SIG-M5 treated with dmso at 0.1 percent for 504 hours (cell line): ENCODE measurements at regions not wholly inside any gene's neighbourhood (a gene's known extent, or its start where the extent isn't known, plus 50 kb on each side); places are given as distances from the start of the nearest gene placed in this dataset.
"Not testable (repeated sequence)": the region's sequence is repeated elsewhere in the genome, so short reads cannot be mapped to it uniquely, and the experiment has no call there.

Source experiments
- DNase-seq: peaks from one replicate; lab custom pipeline; 2025; ENCODE audit not compliant: unreplicated experiment; lab: John Stamatoyannopoulos, UW

DNA sequence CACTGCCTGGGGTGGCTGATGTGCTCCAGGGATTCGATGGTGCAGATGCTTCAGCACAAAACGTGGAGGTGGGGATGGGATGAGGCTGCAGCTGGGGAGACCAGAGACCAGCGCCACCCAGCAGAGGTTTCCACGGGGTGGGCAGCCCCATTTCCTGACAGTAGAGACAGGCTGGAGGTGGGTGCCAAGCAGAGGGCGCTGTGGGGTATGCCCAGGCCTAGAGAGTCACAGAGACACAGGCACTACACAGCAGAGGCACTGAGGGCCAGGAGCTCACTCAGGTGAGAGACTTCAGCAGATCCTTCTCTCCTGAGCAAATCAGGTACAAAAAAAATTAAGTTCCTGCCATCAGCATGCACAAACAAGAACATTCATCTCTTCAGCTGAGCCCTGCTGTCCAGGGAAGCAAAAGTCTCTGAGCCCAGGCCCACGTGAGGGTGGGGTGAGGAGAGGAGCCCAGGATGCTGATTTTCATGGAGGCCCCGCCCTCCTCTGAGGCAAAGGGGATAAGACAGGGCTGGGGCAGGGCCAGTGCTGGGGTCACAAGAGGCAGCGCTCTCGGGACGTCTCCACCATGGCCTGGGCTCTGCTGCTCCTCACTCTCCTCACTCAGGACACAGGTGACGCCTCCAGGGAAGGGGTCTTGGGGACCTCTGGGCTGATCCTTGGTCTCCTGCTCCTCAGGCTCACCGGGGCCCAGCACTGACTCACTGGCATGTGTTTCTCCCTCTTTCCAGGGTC lies 53.1 kb downstream of the GGTLC2 start:
- DNase-seq: no peak

DNA sequence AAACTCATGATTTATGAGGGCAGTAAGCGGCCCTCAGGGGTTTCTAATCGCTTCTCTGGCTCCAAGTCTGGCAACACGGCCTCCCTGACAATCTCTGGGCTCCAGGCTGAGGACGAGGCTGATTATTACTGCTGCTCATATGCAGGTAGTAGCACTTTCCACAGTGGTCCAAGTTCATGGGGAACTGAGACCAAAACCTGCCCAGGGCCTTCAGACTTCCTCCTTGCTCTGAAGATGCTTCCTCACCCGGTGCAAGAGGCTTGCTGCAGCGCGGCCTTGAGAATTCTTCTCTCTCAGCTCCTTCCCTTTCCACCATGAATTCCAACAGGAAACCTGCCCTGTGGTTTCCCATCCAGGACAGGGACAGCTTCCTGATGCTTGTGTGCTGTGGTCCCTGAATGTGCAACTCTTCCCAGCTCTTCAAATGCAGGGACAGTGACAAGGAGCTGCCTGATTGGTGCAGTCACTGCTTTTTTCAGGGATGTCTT lies 53.9 kb downstream of the GGTLC2 start:
- no peak for DNase-seq

DNA sequence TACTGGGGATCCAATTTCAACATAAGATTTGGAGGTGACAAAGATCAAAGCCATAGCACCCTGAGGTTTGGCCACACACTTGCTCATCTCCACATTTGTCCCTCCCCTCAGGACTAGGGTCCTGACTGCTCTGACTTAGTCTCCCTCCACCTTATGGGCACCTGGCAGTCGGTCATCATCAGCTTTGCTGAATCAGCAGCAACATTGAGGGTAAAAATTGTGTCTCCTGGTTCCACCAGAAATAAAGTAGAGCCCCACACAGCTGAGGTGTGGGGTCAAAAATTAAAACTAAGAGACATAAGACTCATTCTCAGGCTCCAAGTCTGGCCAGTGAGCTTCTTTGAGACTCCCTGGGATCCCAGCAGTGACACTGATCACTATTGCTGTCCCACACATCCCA lies 56.2 kb downstream of the GGTLC2 start:
- no peak for DNase-seq

DNA sequence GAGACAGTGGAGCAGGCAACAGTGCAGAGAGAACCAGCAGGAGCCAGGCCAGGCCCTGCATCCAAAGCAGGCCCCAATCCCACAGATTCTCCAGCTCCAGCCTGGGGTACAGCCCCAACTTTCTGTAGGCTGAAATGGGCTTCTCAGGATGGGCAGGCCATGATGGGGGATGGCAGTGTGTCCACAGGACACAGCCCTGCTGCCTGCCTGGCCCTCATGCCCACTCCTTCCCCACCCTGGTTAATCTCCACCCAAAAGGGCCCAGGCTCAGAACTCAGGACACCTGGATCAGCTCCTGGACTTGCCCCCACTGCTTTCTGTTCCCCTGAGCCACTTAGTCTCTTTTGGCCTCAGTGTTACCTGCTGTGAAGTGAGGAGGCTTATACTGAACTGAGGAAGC lies 57.1 kb downstream of the GGTLC2 start:
- DNase-seq: not testable (repeated sequence)

DNA sequence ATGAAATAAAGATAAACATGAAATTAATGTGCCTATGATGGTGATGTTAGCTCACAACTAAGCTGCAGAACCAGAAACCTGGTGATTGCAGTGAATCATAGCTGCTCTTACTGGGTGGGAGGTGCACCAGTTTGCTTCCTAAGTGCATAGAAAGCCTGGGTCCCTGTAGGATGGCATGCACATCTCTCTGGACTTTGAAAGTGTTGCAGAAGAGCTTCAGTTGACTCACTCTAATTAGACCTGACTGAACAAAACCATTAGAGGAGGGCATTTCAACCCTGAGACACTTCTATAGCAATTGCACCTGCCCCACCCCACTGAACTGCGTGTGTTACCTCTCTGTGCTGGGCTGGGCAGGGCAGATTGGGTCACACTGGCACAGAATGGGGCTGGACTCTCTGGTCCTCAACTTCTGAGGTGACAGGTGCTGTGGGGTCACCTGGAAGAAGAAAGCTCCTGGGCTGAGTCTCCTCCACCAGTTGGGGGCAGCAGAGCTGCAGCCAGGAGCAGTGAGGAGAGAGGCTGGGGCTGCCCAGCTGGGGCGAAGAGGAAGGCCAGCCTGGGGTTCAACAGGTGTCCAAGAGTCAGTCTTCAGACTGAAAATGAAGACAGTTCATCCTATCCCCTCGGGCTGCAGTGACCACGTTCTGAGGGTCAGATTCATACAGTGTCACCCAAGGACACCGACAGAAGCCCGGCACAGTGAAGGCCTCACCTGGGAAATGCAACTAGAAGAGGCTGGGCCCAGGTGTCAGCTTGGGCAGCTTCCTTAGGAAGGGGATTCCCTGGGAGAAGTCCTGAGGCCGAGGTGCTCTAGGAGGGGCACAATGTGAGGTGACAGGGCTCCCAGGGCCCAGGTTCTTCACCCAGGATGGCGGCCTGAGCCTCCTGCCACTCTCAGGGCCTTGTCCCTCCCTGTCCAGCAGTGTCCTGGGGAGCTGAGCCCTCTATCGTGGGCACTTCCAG lies 58.1 kb downstream of the GGTLC2 start:
- no peak for DNase-seq

DNA sequence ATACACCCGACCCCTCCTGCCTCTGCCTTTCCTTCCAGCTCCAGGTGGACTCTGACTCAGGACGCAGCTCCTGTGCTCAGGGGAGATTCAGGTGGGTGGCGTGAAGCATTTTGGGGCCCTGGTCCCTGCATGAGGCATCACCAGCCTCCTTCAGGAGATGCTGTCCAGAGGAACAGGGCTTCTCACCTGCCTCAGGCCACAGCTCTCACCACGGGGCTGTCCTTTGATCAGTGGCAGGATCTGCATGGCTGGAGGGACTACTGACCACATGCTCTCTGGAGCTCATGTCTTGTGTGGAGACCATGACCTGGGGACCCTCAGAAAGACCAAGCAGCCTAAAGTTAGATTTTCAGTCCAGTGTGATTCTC lies 58.8 kb downstream of the GGTLC2 start:
- no peak for DNase-seq

DNA sequence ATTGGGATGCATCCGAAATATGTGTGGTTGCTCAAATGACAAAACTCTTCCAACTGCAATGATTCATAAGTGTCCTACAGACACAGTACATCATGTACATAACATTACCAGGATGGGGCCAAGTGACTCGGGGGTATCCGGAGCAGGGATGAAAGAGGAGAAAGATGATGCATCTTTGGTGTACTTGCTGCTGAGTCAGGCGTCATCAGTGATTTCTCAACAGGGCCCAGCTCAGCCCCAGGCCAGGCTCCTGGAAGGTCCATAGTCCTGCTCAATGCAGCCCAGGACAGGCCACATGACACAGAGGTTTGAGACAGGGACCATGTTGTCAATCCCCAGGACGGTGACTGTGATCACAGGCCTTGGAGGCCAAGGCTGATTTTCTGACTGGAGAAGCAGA lies 59.3 kb downstream of the GGTLC2 start:
- no peak for DNase-seq

DNA sequence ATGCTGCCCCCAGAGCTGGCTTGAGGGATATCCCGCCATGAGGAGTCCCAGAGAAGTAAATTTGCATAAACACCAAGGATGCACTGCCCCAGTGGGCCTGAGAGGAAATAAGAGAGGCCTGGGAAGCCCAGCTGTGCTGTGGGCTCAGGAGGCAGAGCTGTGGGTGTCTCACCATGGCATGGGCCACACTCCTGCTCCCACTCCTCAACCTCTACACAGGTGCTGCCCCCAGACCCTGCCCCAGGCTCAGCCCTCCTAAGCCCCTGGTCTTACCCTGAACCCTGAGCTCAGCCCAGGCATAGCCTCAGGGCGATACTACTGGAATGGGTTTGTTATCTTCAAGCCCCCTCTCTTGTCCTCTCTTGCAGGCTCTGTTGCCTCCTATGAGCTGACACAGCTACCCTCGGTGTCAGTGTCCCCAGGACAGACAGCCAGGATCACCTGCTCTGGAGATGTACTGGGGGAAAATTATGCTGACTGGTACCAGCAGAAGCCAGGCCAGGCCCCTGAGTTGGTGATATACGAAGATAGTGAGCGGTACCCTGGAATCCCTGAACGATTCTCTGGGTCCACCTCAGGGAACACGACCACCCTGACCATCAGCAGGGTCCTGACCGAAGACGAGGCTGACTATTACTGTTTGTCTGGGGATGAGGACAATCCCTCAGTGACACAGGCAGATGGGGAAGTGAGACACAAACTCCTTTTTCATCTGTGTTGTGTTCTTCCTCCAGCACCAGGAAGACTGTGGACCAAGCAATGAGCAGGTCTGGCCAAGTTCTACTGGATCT lies 59.9 kb downstream of the GGTLC2 start:
- no peak for DNase-seq

DNA sequence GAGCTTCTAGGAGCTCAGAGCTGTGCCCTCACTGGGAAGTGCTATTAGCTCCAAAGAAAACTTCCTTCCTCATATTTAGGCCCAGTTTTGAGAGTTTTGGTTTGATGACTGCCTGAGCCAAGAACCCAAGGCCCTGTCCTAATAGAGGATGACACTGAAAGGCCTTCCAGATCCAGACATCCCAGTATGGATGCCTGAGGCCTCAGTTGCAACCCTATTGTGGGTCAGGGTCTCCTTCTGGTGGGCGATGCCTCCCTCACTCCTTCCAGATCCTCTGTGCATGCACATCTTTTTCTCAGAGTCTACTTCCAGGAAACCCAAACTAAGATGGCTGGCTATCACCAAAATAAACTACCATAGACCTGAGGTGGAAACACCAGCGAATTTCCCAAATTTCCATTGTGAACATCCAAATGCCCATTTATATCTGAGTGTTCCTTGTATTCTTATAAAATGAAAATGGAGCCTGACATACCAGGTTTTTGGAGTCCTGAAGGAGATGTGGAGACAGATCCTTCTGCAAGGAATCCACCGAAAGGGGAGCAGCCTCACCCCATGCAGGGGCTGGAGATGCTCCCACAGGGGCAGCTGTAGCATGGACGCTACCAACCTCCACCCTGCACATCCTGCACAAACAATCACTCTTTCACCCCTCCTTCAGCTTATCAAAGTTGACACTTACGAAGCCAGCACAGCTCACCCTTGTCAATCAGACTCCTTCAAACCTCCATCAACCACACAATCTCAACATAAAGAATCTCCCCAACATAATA lies 61.1 kb downstream of the GGTLC2 start:
- DNase-seq: no peak

DNA sequence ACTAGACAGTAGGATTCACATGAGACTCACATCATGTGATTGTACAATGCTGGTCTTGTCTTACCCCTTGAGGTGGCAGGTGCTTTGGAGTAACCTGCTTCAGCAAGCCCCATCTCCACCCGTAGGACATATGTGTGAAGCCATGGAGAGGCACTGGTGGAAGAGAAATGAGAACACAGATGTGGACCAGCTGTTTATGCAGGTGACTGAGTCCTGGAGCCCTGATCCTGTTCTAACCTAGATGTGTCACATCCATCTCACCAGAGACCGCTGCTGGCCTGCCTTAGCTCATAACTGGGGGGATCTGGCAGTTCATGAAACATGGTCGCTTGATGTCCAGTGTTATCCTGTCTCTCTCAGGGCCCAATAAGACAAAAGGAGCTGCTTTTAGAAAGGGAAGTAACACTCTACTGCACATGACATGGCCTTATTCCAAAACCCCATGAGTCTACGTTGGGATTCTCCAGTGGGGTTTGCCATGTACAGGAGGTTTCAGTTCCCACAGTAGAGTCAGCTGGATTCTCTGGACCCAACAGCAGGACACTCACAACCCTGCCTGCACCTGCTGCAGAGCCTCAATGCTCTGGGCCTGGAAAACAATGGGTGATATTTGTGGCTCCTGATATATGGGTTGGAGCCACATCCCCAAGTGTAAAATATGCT lies 62.0 kb downstream of the GGTLC2 start:
- DNase-seq: no peak

DNA sequence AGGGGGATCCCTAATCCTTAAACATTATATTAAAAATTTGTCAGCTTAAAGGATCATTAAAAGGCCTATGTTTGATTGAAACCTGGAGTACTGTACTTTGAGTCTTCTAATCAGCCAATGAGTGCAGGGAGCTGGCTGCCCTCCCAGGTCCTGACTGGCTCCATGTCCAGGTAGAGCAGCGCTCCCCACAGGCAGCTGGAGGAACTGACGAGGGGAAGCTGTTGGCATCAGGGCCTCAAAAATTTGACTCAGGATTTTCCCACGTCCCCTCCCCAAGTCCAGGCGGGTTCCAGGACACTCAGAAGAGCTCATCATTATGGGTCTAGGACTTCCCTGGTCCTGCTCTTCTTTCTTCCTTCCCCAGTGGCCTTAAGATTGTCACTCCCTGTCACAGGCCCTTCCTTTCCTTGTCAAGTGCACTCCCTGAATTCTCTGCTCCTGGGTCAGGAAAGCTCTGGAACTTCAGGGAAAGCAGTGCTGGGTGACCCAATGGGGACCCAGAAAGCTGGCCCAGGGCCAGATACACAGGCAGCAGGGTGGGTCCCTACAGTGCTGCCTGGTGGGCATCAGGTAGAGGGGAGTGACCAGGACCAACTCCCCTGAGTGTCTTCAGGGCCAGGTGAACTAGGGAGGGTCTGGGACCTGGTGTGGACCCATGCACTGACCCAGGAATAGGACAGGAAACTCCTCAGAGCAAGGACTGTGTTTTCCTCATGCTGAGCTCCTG lies 65.5 kb downstream of the GGTLC2 start:
- DNase-seq: no peak

DNA sequence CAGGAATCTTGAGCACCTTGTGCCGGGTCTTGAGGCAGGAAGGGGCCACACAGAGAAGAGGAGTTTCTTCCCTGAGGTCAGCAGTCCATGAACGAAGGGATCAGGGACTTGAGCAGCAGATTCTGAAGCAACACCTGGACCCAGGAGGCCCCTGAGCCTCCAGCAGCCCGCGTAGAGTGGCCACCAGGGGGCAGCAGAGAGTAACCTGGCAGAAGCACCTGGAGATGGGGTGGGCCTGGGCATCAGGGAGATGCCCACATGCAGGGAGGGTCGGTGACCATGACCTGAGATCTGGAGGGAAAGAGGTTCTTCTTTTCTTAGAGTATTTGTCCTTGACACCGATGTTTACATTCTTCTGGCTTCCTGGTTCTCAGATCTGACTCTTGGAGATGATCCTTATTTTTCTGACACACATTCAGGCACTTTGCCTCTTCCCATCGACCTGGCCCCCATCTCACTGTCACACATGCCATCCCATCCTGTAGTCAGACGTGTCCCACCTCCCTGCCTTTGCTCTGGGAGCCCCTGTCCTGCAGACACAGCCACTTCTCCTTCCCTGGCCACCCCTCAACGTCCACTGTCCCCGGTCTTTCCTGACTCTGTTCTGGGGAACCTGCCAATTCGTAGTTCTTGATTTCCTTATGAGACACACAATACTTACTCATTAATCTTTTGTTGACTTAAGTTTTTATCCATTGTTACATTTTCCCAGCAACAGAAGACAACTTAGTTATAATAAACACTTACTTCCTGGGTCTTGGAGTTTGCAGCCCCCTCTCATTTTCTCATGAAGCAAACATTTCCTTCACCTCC lies 66.5 kb downstream of the GGTLC2 start:
- no peak for DNase-seq

DNA sequence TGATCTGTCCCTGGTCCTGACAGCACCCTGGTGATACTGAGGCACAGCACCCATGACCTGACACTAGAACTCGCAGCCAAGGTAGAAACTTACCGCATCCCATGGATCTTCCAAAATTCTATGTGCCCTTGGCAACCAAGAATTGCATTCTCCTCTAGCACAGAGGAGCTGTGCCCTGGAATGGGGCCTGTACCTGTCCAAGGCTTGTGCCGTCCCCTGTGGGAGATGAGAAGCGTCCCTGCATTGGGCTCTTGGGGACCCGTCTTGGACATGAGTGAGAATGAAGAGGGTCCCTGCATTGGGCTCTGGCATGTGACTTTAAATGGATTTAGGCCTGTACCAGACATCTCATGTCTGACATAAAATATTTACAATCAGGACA lies 67.1 kb downstream of the GGTLC2 start:
- no peak for DNase-seq

DNA sequence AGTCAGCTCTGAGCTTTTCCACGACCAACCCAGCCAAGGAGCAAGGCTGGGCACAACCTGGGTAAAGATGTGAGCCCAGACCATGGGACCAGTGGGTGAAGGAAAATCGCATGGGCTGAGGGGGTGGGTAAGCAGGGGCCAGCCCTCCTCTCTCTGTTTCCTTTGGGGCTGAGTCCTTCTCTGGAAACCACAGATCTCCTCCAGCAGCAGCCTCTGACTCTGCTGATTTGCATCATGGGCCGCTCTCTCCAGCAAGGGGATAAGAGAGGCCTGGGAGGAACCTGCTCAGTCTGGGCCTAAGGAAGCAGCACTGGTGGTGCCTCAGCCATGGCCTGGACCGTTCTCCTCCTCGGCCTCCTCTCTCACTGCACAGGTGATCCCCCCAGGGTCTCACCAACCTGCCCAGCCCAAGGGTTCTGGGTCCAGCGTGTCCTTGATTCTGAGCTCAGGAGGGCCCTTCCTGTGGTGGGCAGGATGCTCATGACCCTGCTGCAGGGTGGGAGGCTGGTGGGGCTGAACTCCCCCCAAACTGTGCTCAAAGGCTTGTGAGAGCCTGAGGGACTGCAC lies 67.8 kb downstream of the GGTLC2 start:
- no peak for DNase-seq

DNA sequence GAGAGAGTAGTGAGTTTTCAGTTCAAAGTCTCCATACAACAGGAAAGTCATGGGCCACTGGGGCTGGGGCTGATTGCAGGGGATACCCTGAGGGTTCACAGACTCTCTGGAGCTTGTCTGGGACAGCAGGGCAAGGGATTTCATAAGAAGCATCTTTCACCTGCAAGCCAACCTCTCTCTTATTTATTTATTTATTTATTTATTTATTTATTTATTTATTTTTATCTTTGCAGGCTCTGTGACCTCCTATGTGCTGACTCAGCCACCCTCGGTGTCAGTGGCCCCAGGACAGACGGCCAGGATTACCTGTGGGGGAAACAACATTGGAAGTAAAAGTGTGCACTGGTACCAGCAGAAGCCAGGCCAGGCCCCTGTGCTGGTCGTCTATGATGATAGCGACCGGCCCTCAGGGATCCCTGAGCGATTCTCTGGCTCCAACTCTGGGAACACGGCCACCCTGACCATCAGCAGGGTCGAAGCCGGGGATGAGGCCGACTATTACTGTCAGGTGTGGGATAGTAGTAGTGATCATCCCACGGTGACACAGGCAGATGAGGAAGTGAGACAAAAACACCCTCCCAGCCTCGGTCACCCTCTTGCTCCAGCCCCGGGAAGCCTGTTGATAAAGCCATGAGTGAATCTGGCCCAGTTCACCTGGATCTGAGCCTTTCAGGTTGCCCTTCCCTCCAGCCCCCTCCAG lies 68.4 kb downstream of the GGTLC2 start:
- DNase-seq: no peak

DNA sequence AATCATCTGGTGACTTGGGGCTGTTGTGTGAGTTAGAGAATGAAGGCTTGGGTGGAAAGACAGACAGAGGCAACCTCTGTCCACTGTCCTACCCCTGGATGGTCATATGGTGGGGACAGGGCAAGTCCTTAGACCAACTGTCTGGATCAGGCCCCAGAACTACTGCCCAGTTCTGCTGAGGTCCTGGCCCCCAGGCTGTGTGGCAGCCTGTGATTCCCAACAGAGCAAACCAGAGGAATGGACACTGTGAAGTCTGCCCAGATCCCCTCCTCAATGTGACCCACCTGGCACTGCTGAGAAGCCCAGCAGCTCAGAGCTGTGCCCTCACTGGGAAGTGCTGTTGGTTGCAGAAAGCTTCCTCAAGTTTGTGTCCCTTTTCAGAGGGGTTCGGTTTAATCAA lies 69.0 kb downstream of the GGTLC2 start:
- DNase-seq: no peak

DNA sequence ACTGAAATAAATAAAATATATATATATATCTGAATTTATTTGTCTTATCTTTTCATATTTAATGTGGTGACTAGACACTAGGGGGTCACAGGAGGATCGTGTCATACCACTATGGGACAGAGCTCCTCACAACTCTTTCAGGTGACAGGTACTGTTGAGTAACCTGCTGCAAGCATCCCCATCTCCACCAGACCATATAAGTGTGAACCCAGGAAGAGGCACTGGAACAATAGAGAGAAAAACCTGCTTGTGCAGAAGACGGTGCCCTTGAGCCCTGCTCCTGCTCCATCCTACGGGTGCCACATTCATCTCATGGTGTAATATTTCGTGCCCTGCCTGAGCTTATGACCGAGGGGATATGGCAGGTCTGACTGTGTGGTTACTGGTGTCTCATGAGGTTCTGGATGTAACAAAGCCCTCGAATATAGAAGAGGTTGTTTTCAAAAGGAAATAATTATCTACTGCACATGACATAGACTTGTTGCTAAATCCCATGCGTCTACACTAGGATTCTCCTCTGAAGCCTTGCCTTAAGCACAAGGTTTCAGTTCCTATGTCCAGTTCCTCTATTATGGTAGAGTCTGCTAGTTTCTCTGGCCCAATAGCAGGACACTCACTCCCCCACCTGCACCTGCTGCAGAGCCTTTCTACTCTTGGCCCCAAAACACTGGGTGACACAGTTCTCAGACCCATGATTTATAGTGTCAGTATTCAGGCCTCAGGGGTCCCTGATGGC lies 70.4 kb downstream of the GGTLC2 start:
- DNase-seq: peak; percentile 77
